GM18511 (cell line): ENCODE measurements at regions not wholly inside any gene's neighbourhood (a gene's known extent, or its start where the extent isn't known, plus 50 kb on each side); places are given as distances from the start of the nearest gene placed in this dataset.

Source experiments
- ATAC-seq: cut with Tn5 transposase; IDR thresholded peaks from one replicate; pipeline ENCODE4 v1.9.1; 2021; ENCODE audit warnings: mild to moderate bottlenecking, moderate library complexity; ENCODE audit not compliant: unreplicated experiment

DNA sequence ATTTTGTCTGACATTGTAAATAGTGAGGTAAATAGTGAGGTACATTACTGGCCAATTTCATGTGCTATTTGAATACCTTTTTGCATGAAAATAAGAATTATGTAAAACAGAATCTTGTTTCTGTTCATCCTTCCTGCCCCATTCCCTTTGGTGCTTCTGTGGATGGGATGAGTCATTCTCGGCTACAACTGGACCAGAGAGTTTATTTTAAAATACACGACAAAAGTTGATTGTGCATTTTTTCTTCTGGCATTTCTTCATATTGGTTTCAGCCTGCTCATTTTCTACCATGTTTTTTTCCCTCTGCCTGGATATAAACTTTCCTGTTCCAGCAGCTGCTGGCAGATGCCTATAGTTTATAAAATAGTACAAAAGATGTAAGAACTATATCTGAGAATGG lies 107.5 kb downstream of the CYSLTR2 start:
- ATAC-seq, result no peak

DNA sequence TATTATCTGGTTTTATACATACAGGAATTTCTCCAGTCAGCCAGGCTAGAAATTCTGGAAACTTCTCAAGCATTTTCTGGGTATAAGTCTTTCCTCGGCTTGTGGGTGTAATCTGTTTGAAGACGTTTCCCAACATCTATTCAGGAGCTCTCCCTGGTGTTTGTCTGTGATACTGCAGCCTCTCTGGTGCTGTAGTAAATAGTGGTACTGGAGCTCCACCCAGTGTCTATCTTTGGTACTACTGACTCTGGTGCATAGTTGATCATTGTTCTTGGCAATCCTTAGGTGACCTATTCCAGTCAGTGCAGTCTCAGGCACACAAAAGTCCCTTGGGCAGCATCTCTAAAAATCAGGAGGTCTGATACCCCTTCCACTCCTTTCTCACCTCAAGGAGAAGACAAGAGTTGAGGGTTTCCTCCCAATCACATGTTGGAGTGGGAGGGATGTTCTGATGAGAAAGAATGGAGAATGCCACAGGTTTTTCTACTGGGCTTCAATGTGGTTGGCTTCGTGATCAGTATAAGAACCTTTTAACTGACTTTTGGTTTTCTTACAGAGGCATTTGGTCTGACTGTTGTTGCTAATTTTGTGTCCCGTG lies 115.5 kb downstream of the CYSLTR2 start:
- ATAC-seq, result peak; percentile 89

DNA sequence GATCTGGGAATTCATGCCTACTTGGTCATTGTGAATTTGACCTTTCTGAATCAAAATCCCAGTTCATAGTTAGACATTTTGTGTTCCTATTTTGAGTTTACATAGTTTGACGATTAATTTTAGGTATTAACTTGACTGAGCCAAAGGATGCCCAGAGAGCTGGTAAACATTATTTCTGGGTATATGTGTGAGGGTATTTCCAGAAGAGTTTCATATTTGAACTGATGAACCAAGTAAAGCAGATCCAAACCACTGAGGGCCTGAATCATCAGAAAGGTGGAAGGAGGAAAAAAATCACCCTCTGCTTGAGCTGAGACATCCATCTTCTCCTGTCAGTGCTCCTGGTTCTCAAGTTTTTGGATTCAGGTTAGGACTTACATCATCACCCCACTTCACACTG lies 116.6 kb downstream of the CYSLTR2 start:
- no peak for ATAC-seq

DNA sequence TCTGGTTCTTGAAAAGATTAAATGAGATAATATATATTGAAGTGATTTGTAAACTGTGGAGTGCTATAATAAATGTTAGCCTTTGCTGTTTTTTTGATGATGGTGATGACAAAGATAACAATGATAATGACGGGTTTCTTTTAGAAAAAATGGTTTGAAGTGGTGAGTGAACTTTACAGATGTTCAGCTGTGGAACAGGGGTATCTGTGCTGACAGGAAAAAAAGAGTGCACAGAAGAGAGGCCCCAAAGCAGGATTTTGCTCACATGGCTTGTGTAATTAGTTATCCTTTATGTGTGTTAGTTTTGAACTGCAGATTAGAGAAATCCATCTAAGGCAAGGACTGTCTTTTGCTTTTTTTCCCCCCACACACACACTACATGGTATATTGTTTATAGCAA lies 119.2 kb downstream of the CYSLTR2 start:
- no peak for ATAC-seq

DNA sequence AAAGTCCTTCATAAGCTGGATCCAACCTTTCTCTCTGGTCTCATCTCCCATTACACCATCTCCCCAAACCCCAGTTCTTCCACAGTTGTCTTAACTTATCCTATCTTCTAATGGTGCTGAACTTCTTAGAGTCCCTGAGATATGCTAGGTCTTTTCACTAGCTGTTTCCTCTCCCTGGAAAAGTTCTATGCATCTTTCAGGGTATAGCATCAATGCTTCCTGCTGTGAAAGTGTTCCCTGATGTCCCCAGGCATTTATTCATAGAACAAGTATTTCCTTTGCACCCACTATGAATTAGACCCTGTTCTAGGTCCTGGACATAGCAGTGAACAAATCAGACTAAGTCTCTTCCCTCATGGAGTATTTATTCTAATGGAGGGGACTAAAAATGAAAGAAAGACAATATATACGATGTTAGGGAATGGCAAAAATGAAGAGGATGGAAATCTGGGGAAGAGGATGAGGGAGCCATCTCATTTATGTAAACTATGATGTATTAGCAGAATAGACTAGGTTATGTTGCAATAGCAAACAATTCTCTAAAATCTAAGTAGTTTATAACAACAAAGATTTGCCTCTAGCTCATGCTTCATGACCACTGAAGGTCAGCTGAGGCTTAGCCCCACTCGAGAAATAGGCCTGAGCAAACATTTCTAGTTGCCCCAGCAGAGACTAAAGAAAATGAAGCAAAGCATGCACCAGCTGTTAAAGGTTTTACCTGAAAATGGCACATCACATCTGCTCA lies 120.0 kb downstream of the CYSLTR2 start:
- no peak for ATAC-seq

DNA sequence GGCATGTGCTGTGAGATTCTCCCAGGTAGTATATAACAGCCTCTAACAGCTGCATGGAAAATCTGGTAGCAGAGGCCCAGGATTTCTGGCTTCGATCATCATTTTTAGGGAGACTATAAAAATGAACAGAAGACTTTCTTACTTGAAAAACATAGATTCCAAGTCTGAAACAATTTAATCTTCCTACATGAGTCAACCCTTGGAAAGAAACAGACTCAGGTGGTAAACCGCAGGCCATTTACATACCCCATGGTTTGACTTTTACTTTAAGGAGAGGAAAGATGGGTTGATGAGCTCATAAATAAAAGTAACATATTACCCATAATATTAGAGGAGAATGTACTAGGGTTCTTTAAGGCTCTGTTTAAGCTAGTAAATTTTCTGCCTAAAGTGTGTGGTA lies 121.6 kb downstream of the CYSLTR2 start:
- no peak for ATAC-seq

DNA sequence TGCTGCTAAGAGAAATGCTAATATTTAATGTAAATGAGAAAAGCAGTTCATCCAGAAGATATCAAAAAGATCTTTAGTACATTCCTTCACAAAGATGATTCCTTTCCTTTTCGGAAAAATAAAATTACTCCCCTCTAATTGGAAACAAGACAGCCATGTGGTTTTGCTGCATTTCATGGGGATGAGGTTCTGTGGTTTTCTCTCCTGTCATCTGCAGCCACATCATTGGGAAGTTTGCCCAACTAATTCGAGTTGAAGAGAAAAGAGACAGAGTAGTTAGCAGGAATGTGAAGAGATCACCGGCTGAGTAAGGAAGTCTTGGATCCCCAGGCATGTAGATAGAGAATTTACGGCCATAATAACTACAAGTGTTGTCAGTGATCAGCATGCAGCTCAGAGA lies 122.1 kb downstream of the CYSLTR2 start:
- no peak for ATAC-seq

DNA sequence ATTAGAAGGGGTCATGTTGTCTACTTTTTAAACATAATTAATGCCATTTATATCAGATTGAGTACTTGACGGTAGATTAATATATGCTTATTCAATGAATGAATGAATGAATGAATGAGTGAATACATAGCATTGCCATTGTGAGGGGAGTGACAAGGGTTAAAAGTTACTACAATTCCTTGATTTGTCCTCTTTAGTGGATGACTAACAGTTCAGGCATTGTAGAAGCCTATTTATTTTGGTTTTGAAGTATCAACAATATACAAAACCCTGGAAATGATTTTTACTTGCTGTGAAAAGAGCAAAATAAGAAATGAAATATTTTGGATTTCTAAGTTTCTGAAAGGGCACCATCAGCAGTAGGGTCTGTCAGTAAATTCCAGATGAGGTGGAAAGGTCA lies 122.7 kb downstream of the CYSLTR2 start:
- ATAC-seq, result no peak

DNA sequence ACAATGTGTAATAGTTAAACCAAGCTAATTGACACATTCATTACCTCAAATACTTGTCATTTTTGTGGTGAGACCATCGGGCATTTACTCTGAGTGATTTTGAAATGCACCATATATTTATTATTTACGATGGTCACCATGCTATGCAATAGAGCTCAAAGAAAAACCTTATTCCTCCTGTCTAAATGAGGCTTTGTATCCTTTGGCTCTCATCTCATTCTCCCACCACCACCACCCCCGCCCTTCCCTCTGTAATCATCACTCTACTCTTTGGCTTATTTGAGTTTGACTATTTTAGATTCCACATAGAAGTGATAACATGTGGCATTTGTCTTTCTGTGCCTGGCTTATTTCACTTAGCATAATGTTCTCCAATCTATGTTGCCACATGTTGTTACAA lies 124.9 kb downstream of the CYSLTR2 start:
- no peak for ATAC-seq

DNA sequence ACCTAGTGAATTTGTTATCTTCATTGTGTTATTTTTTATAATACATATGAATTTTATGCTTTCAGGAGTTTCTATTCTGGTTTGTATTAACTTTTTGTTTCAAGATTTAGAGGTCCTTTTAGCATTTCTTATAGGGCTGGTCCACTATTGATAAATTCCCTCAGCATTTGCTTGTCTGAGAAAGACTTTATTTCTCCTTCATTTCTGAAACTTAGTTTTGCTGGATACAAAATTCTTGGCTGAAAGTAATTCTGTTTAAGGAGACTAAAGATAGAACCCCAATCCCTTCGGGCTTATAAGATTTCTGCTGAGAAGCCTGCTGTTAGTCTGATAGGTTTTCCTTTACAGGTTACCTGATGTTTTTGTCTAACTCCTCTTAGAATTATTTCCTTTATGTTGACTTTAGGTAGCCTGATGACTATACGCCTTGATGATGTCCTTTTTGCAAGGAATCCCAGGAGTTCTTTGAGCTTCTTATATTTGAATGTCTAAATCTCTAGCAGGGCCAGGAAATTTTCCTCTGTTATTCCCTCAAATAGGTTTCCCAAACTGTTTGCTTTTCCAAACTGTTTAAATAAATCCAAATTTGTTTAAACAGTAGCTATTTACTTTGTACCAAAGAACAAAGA lies 127.1 kb downstream of the CYSLTR2 start:
- no peak for ATAC-seq

DNA sequence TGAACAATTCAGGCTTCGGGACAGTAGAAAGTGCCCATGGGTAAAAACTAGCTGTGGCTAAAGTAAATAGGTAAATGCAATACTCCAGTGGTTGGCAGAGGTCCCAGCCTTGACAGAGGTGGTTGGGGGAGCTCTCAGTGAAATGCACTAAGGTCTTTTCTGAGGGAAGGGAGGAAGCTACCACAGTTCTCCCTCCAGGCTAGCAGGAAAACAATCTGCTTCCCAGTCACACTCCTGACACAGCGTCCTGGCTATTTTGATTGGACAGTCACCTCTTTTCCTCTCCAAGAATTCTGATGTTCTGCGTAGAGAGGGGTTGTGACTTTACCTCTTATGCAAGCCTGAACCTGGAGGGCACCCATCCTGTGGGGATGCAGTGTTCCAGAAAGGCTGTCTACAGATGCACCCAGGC lies 128.7 kb downstream of the CYSLTR2 start:
- no peak for ATAC-seq

DNA sequence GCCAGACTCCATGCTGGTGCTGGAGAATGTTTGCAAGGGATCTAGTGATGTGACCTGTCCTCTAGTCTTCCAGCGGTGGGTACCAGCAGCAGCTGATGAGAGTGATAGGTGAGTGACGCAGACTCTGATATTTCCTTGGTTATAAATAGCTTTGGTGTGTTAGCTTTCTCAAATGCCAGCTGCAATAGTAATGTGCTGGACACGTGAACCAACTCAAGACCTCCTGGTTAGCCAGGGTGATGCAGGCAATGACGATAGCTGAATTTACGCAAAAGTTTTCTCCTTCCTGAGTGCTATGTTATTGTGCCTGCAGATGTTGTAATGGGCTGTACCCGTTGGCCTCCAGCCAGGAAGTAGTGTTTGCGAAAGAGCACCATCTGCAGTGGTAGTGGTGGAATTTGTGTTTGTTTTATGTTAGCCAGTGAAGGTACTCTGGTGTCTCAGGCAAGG lies 129.5 kb downstream of the CYSLTR2 start:
- no peak for ATAC-seq

DNA sequence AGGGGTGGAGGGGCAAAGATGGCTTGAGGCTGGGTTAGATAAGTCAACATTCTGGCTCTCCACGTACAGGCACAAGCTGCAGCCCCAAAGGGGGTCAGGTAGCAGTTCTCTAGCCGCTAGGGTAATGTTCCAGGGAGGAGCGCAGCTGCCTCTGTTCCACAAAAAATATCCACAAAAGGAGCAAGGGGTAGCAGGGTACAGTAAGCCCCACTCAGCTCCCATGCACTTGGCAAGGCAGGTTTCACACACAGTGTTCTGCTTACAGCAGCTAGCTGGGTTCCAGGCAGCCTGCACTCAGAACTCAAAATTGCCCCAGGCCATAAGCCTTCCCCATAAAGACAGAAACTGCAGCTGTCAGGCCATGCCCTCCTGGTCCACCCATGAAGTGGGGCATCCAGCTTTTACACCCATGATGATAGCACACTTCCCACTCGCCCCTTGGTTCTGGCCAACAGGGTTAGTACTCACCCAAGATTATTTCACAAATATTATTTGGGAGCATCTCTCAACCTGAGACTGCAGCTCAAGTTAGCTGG lies 130.0 kb downstream of the CYSLTR2 start:
- no peak for ATAC-seq

DNA sequence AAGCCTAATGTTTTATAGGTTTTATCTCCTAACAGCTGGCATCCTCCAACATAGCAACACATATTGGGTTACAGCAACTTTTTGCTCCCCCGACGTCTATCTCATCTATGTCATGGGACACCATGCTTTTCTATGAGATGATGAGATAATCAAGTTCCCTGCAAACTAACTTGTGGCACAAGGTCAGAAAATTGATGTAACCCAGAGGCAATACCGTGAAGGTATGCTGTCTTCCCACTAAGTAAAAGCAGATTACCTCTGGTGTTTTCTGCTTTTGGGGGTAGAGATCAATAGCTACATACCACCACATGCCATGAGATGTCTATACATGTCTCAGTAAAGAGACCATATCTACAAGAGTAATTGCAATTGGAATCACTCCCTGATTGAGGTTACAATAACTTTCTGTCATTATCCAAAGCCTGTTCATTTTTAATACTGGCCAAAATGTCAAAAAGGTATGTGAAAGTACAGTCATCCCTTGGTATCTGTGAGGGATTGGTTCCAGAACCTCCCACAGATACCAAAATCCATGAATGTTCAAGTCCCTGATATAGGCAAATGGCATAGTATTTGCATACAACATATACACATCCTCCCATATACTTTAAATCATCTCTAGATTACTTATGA lies 131.3 kb downstream of the CYSLTR2 start:
- ATAC-seq, result no peak

DNA sequence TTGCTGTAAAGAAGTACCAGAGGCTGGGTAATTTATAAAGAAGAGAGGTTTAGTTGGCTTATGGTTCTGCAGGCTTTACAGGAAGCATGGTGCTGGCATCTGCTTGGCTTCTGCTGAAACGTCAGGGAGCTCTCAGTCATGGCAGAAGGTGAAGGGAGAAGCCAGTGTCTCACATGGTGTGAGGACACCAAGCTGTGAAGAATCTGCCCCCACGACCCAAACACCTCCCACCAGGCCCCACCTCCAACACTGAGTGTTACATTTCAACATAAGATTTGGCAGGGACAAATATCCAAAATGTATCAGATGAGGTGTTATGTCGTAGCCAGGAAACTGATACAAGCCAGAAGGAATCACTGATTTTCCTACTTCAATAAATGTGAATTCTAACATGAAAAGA lies 136.5 kb downstream of the CYSLTR2 start:
- ATAC-seq, result no peak

DNA sequence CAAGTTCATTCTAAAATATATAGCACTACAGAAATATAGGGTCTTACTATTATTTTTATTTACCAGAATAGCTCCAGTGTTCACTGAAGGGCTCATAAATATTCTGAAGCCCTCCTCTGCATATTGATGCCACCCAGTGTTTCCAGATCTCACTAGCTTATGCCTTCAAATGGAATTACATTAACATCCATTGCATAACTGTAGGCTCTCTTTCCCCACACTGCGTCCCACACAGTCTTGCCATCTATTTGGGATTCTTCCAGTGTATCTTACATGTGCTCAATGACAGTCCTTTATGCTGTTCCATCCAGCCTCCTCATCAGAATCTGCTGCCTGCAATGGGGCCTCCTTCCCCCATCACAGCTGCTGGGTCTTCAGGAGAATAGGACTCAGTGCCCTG lies 137.2 kb downstream of the CYSLTR2 start:
- no peak for ATAC-seq

DNA sequence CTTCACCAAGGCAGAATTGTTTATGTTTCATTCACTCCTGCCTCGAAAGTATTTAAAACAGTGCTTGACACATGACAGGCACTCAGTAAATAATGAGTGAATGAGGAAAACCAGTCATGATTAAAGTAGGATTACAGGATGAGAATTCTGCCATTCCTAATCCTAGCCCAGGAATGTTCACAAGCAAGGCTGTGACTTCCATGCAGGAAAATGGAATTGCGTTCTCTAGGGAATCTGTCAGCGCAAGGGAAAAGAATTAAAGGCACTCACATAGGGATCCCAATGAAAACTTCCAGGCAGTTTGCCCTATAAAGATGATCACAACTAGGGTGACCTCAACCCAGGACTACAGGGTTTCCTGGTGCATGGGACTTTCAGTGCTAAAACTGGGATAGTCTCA lies 143.4 kb downstream of the CYSLTR2 start:
- no peak for ATAC-seq

DNA sequence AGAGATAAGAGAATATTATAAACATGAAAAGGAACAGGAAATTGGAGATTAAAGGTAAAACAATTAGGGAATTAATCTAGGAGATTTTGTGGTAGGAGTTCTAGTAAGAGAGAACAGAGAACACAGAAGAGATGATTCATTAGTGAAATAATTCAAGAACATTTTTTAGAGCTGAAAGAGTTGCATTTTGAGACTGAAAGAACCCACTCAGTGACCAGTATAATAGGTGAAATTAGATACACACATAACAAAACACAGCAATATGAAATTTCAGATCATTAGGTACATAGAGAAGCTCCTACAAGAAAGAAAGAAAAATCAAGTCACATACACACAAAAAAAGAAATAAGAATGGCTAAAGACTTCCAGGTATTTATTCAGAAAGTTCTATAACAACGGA lies 144.0 kb downstream of the CYSLTR2 start:
- no peak for ATAC-seq

DNA sequence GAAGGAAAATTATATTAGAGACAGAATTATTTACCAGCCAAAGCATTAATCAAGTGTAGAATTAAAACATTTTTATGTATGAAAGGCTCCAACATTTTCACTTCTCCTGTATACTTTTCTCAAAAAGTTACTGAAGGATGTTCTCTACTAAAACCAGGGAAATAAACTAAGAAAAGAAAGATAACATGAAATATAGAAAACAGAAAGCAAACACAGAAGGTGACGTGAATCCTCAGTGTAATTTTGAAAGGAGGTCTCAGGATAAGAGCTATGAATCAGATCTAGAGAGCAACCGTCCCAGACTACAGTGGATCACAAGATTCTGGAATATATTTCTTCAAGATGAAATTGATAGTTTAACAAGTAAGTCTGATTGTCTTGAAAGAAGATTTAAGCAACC lies 144.5 kb downstream of the CYSLTR2 start:
- no peak for ATAC-seq

DNA sequence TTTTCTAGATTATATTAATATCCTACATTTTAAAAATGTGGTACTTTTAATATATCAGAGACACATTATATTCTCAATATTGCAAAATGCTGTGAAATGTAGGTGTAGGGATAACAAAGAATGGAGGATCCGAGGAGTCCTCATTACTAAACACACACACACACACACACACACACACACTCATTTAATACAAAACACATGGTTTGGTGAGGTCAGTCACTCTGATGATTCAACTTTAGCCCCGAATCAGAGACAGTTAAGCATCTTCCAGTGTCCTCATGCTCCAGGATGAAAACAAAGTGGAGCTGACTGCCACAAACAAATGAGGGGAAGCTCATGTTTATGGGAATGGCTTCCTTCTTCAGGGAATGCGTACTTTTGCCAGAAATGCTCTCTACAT lies 147.5 kb downstream of the CYSLTR2 start:
- ATAC-seq, result no peak

DNA sequence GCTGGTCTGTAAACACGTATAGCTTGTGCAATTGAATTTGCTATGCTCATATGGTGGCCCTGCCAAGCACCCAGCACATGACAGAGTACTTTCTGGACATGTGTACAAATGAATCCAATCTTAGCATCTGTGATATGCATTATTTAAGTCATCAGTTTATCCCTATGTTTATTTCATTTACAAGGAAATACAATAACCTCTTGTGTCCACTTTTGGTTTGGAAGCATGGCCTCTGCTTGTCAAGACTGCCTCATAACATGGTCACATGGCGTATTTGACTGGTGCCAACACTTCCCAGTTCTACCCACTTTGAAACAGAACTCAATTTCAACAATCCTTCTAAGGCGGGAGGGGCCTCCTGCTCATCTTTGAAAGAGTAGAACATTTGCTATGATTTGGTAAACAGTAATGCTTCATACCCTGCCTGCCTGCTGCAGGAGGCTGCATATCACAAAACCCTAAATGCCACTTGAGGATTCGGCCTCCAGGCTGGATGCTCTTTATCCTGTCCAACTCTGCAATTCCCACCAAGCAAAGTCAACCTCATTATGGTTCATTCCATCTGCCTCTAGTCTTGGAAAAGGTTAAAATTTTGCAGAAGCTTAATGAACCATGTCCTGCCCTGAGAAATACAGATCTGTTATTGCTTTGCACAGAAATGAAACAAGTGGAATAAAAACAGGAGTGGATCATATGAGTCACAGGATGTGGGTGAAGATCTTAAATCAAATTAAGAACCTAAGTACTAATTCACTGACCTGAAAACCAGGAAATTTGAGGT lies 151.3 kb downstream of the CYSLTR2 start:
- no peak for ATAC-seq
